ENCODE measurements at regions not wholly inside any gene's neighbourhood (a gene's known extent, or its start where the extent isn't known, plus 50 kb on each side); places are given as distances from the start of the nearest gene placed in this dataset.

DNA sequence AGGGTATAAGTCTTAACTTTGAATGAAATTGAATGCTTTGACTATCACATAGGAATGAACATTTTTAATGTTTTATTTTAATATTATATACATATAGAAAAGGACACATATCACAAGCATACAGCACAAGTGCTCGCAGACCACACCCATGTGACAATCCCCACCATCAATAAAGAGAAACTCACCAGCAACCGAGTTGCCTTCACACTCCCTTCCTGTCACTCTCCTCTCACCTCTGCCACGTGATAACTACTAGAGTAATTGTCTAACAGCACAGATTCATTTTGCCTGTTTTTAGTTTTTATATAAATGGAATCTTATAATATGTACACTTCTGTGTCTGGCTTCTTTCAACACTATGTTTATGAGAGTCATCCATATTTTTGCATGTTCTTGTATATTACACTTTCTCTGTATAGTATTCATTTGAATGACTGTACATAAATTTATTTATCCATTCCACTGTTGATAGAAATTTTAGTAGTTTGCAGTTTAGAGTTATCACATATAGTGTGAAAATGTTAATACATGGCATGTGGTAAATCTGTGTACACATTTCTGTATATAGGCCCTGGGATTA is 304.9 kb upstream of the DUSP10 start:
- no peak for DNase-seq (ENCODE audit: low spot score)

DNA sequence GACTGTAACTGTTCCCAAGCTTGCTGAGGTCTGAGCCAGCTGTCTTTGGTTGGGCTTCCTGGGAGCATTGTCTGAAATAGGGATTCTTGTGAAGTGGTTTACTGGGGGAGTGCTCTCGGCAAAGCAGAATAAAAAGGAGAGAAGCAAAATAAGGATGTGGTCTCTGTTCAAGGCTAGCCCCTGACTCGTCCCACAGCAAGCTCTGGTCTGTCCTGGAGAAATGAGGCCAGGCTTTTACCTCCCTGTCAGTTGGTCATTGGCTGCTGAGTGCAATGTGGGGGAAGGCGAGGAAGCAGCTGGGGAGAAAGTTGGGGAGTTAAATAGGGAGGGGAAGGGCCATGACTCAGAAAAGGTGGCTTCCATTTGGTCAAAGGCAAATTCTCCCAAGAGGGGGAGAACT is 303.9 kb upstream of the DUSP10 start:
- no peak for DNase-seq (ENCODE audit: low spot score)

- DNase-seq (ENCODE audit: low spot score) = no peak
These were observed 303.3 kb upstream of the DUSP10 start for GRCh38 chr1:222045236-222045635.

- DNase-seq (ENCODE audit: low spot score) = no peak
These were observed 301.8 kb upstream of the DUSP10 start for GRCh38 chr1:222043444-222044292.

- DNase-seq (ENCODE audit: low spot score) = no peak
These were observed 300.2 kb upstream of the DUSP10 start for GRCh38 chr1:222042120-222042519.

DNA sequence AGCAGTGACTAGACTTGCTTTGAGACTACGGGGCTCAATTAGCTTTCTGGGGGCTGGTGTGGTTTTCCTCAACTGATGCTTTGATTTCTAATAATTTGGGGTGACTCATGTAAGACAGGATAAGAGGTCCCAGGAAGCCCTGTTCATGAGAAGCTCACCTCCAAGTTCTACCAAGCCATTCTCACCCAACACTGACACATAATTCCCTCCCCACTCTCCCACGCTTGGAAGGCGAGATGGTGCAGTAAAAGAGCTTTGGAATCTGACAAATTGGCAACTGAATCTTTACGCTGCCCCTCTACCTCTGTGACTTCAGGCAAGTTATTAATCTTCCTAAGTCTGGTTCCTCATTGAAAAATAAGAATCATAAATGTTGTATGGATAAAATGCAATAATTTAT is 299.1 kb upstream of the DUSP10 start:
- DNase-seq (ENCODE audit: low spot score) = no peak

GRCh38 chr1:222040121-222040805 is 298.4 kb upstream of the DUSP10 start:
- no peak for DNase-seq (ENCODE audit: low spot score)

- DNase-seq (ENCODE audit: low spot score) = no peak
These were observed 297.1 kb upstream of the DUSP10 start for GRCh38 chr1:222038971-222039370.

GRCh38 chr1:222037720-222038119 is 295.8 kb upstream of the DUSP10 start:
- DNase-seq (ENCODE audit: low spot score) = no peak

DNA sequence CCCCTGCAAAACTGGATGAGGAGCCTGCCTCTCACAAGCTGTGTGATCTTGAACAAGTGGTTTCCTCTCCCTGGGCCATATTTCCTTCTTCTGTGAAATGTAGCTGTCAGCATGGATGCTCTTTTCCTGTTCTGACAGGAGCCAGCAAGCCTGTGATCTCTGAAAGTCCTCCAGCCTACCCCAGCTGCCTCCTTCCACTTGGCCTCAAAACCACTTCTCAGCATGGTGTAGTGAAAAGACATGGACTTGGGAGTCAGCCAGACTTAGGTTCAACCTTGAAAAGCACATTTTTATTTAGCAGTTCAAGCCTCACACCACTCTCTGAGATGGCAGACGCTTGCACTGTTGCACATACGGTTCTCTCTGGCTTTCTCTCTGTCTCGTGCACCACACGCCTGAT is 292.9 kb upstream of the DUSP10 start:
- DNase-seq (ENCODE audit: low spot score) = no peak

DNA sequence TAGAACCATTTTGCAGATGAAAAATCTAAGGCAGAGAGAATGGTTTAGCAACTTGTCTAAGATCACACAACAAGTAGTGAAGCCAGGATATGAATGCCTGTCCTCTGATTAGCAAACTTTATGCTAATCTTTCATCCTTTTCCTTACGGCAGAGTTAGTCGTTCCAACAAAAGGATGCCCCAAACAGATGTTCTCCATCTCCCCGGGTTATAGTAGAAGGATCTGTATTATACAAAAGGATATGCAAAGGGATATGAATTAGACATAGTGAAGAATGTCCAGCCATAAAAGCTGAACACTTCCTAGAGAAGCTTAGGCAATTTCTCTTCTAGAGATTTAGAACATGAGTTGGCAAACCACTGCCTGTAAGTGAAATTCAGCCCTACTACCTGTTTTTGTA is 291.6 kb upstream of the DUSP10 start:
- no peak for DNase-seq (ENCODE audit: low spot score)

DNA sequence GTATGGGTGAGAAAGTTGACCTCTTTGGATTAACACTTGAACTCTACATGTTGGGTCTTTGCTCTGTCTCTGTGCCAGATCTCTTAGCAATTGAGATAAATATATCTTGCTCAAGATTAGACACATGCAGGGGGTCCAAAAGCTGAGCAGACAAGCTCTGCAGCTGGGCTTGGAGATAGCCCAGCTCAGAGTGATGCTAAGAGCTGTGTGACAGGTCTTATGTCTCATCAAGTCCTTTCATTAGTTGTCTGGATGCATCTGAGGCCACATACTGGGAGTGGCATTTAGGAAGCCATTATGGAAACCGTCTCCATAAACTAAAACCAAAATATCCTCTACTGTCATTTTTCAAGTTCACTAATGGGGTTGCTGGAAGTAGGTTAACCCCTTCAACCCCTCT is 289.4 kb upstream of the DUSP10 start:
- no peak for DNase-seq (ENCODE audit: low spot score)

DNA sequence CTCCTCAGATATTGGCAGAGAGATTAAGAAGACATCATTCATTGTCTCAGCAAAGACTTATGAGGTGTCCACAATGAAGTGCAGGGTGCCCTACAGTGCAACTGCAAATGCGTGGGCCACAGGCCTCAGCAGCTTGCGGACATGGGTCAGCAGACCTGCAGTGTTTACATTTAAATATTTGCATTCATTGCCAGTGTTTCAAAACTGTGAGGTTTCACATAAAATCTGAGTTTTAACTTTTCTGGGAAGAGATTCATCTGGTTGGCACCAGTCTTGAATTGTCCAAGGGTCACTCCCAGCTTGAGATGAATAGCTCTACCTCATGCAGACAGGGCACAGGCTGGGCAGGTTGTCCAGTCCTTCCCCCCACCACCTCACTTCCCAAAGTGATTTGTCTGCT is 286.8 kb upstream of the DUSP10 start:
- DNase-seq (ENCODE audit: low spot score) = no peak

GRCh38 chr1:222028116-222028515 is 286.2 kb upstream of the DUSP10 start:
- no peak for DNase-seq (ENCODE audit: low spot score)

GRCh38 chr1:222026280-222026679 is 284.4 kb upstream of the DUSP10 start:
- DNase-seq (ENCODE audit: low spot score) = no peak

DNA sequence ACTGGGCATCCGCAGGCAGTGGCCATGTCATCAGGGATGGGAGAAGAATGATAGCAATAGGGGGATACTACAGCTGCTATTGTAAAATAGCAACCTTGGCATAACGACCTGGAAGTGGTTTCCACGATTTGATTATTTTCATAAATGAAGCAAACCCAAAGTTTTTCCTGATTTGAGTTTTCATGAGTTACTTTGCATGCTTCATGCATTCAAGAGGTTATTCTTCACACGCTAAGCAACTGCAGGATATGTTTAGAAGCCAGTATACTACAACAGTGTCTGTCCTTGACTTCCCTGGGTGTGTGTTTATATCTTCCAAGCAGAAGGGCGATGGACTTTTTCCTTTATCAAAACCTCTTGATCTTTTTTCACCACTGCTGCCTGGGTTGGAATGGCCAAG is 281.1 kb upstream of the DUSP10 start:
- no peak for DNase-seq (ENCODE audit: low spot score)

- no peak for DNase-seq (ENCODE audit: low spot score)
These were observed 279.2 kb upstream of the DUSP10 start for GRCh38 chr1:222021129-222021528.

DNA sequence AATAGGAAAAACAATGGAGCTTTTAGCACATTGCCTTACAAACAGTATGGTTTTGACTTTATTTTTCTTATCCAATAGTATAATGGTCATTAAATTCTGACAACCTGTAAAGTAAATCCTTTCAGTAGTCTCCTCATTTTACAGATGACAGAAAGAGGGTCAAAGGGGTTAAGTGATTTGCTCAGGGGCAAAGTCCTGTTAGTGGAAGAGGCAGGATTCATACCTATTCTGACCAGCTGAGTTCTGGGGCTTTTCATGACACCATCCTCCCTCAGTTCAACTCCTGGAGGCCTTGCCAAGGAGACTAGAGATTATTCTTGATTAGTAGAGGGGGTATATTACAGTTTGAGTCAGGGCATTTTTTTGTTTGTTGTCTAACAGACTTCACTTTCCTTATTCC is 278.7 kb upstream of the DUSP10 start:
- no peak for DNase-seq (ENCODE audit: low spot score)

DNA sequence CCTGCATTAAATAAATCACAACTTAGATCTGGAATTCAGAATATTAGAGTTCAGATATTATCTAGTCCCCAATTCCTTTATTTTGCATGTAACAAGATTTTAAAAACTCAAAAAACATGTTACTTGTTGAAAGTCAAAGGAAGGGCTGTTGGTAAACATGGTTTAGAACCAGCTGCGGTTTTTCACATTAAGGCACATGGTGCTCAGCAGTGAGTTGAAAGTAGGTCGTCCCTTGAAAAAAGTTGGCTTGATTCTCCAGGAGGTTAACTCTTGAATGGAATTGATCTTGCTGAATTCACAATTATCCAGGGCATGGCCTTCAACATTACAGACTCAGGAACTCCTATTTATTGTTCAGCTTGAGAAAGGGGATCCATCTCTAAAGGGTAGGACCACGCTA is 277.1 kb upstream of the DUSP10 start:
- DNase-seq (ENCODE audit: low spot score) = no peak

DNA sequence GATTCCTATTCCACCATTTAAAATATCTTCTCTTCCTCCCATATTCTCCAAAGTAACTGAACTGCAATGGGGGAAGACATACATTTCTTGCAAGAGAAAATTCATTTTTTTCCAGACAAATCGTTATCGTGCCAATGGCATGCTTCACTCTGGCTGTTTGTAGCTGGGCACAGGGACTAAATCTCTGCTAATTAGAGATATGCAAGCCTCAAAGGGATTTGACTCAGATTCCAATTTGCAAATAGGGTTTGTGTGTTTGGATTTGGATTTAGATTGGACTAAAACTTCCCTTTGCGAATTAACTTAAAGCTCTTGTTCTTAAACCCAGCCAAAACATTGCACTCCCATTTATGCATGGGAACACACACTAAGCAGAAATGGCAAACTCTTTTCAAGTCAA is 276.2 kb upstream of the DUSP10 start:
- DNase-seq (ENCODE audit: low spot score) = no peak

DNA sequence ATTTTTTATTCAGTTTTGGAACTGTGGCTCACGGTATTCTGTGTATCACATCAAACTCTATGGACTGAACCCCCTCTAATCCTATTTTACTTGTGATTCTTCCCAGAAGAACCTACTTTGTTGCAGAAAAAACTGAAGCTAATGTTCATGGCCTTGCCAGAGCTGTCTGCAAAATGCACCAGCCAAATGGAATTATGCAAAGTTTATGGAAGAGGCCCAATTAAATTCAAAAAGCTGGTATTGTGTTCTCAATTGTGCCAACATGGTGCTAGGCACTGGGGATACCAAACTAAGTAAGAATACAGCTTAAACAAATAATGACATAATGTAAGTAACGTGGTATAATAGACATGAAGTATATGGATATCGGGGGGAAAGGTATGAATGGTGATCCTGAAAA is 273.8 kb upstream of the DUSP10 start:
- no peak for DNase-seq (ENCODE audit: low spot score)

GRCh38 chr1:222014001-222014400 is 272.1 kb upstream of the DUSP10 start:
- DNase-seq (ENCODE audit: low spot score) = no peak

DNA sequence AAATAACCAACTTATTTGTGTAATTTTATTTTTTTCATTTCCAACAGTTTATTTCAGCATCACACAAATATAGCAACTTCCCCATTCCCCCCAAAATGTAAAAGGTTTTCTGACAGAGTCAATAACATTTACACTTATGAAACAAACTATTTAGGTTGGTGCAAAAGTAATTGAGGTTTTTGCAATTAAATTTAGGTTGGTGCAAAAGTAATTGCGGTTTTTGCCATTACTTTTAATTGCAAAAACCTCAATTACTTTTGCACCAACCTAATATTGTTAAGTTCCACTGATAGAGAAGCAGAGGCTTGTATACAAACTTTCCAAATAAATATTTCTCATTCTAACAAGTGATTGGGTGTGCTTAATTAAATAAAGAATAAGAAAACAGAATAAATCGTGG is 270.9 kb upstream of the DUSP10 start:
- no peak for DNase-seq (ENCODE audit: low spot score)
